Bronchial epithelial cell (primary cell): ENCODE measurements at regions not wholly inside any gene's neighbourhood (a gene's known extent, or its start where the extent isn't known, plus 50 kb on each side); places are given as distances from the start of the nearest gene placed in this dataset.
A peak's percentile ranks its signal among the peaks of the same experiment; 100 is the strongest.

Experiments
- DNase-seq: peaks from one replicate; pipeline ENCODE4 v3.0.0-alpha.2; 2010; ENCODE audit warnings: low read depth
- FAIRE-seq: peaks from 2 replicates; lab custom pipeline; 2011; peaks lifted over from hg19 to GRCh38; lab: Jason Lieb, UNC
- H3K27me3 ChIP-seq: 2 replicates; pipeline ENCODE4 v1.5.1; 2011; ENCODE audit warnings: low read length; ENCODE audit not compliant: control insufficient read depth, insufficient read depth
- H3K36me3 ChIP-seq: 2 replicates; pipeline ENCODE4 v1.5.1; 2011; ENCODE audit warnings: low read length; ENCODE audit not compliant: control insufficient read depth, insufficient read depth
- H3K4me3 ChIP-seq: 2 replicates; pipeline ENCODE4 v1.5.1; 2011; ENCODE audit warnings: mild to moderate bottlenecking, low read depth, low read length, control low read depth
- CTCF ChIP-seq: IDR thresholded peaks from 2 replicates; pipeline ENCODE4 v1.5.1; 2011; ENCODE audit warnings: mild to moderate bottlenecking, moderate library complexity, low read length, control low read depth, inconsistent platforms; ENCODE audit not compliant: insufficient read depth, severe bottlenecking

DNA sequence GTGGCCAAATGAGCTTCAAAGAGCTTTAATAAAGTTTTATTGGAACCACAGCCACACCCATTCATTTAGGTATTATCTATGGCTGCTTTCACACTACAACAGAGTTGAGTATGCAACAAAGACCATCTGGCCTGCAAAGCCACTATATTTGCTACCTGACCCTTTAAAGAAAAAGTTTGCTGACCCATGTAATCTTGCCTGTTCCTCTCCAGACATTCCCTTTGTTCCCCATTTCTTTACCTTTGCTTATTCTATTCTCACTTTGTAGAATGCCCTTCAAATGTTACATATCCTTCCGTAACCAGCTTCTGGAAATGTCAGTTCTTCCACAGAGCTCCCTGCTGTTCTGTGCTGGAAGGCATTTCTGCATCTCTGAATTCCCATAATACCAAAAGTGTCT, 320.2 kb downstream of the TLE1 start:
- DNase-seq (no peak), FAIRE-seq (no peak)
- no peak overlapping the region for H3K4me3 ChIP-seq
- no peaks in the 10 kb centered on the region for H3K36me3 ChIP-seq
- no peak for TF ChIP-seq CTCF
- no peaks in the 10 kb centered on the region for H3K27me3 ChIP-seq

DNA sequence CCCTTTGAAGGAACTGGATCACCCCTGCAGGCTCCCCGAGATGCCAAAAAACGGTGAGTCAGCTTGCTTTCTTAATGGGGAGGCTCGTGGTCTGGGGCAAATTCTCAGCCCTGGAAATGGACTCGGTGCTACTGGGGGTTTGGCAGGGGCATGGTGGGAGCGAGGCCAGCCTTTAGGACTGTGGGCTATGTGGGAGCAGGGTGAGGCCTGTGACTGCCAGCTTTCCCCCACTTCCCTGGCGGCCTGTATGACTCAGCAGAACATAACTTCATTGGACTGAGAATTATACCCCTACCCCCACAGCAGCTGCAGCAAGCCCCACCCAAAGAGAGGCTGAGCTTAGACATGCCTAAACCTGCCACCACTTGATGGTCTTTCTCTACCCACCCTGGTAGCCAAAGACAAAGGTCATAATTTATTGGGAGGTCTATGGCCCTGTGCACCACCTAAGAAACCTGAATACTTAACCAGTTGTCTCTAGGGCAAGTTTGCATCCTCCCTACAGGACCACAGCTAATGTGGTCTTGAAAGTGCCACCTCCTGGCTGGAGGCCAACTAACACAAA, 325.3 kb downstream of the TLE1 start:
- no peak for TF ChIP-seq CTCF
- peak; percentile 28 for FAIRE-seq

DNA sequence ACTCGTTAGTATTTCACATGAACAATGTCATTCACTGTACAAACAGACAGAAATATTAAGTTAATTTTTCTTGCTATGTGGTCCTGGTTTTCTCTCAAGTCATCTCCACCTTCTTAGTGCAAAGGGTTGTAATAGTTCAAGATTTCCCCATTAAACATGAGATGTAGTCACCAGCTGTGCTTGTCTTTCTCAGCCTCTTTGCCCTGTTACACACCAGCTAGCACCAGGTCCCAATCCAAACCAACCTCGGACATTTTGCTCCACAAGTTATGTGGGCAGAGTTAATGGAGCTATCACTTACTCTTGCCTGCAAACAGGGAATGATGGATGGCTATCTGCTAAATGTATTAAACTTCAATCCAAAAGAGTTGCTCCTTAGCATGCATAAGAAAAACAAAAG, 328.1 kb downstream of the TLE1 start:
- DNase-seq (no peak), FAIRE-seq (no peak)

More for the DNA sequence above, 325.3 kb downstream of the TLE1 start:
- Histone ChIP-seq H3K4me3 (no peak overlapping the region), H3K36me3 (no peaks in the 10 kb centered on the region), H3K27me3 (no peaks in the 10 kb centered on the region)
- no peak for DNase-seq

GRCh38 chr9:81351166-81351565, 338.2 kb downstream of the TLE1 start:
- no peak overlapping the region for H3K4me3 ChIP-seq
- FAIRE-seq (no peak), DNase-seq (peak; percentile 19)
- no peak for TF ChIP-seq CTCF
- no peaks in the 10 kb centered on the region for H3K27me3 ChIP-seq
- no peaks in the 10 kb centered on the region for H3K36me3 ChIP-seq

More for the DNA sequence above, 328.1 kb downstream of the TLE1 start:
- no peak for TF ChIP-seq CTCF
- Histone ChIP-seq H3K4me3 (no peak overlapping the region), H3K36me3 (no peaks in the 10 kb centered on the region), H3K27me3 (no peaks in the 10 kb centered on the region)

GRCh38 chr9:81344366-81344765, 345.0 kb downstream of the TLE1 start:
- H3K4me3 ChIP-seq = no peak overlapping the region
- no peak for DNase-seq
- no peak for FAIRE-seq

More at GRCh38 chr9:81344366-81344765, 345.0 kb downstream of the TLE1 start:
- Histone ChIP-seq H3K27me3 (no peaks in the 10 kb centered on the region), H3K36me3 (no peaks in the 10 kb centered on the region)
- TF ChIP-seq CTCF = no peak
